ENCODE measurements at regions not wholly inside any gene's neighbourhood (a gene's known extent, or its start where the extent isn't known, plus 50 kb on each side); places are given as distances from the start of the nearest gene placed in this dataset.

- H3K27me3 ChIP-seq (replicated peaks; ENCODE audit: control insufficient read depth, insufficient read depth, low read length) = peaks cover 3% of the 10 kb centered on the region
- no peak overlapping the region for H3K4me3 ChIP-seq (ENCODE audit: low read length)
- H3K36me3 ChIP-seq (ENCODE audit: control insufficient read depth, insufficient read depth, low read length, severe bottlenecking) = no peaks in the 10 kb centered on the region
- no peak for DNase-seq (ENCODE audit: low read depth)
- H3K4me1 ChIP-seq (ENCODE audit: control insufficient read depth, insufficient read depth, low read length) = peaks cover 10% of the 10 kb centered on the region
- H3K9me3 ChIP-seq (ENCODE audit: control insufficient read depth, low read length) = no peaks in the 10 kb centered on the region
- no peak overlapping the region for H3K9ac ChIP-seq (ENCODE audit: low read length)
Observed at GRCh38 chr9:95742821-95743220, 132.7 kb upstream of the ERCC6L2 start.

- H3K27me3 ChIP-seq (replicated peaks; ENCODE audit: control insufficient read depth, insufficient read depth, low read length) = peaks cover 3% of the 10 kb centered on the region
- H3K4me1 ChIP-seq (ENCODE audit: control insufficient read depth, insufficient read depth, low read length) = peaks cover 10% of the 10 kb centered on the region
- no peaks in the 10 kb centered on the region for H3K9me3 ChIP-seq (ENCODE audit: control insufficient read depth, low read length)
- H3K36me3 ChIP-seq (ENCODE audit: control insufficient read depth, insufficient read depth, low read length, severe bottlenecking) = no peaks in the 10 kb centered on the region
- H3K9ac ChIP-seq (ENCODE audit: low read length) = no peak overlapping the region
- no peak overlapping the region for H3K4me3 ChIP-seq (ENCODE audit: low read length)
- DNase-seq (ENCODE audit: low read depth) = peak; percentile 10
Observed at GRCh38 chr9:95741631-95742030, 133.9 kb upstream of the ERCC6L2 start.

- Histone ChIP-seq H3K9ac (ENCODE audit: low read length) (no peak overlapping the region), H3K4me1 (ENCODE audit: control insufficient read depth, insufficient read depth, low read length) (peaks cover 10% of the 10 kb centered on the region), H3K36me3 (ENCODE audit: control insufficient read depth, insufficient read depth, low read length, severe bottlenecking) (no peaks in the 10 kb centered on the region), H3K9me3 (ENCODE audit: control insufficient read depth, low read length) (no peaks in the 10 kb centered on the region), H3K27me3 (replicated peaks; ENCODE audit: control insufficient read depth, insufficient read depth, low read length) (peaks cover 8% of the 10 kb centered on the region), H3K4me3 (ENCODE audit: low read length) (no peak overlapping the region)
- no peak for DNase-seq (ENCODE audit: low read depth)
Observed at GRCh38 chr9:95740217-95741004, 135.1 kb upstream of the ERCC6L2 start.

- Histone ChIP-seq H3K9ac (ENCODE audit: low read length) (no peak overlapping the region), H3K36me3 (ENCODE audit: control insufficient read depth, insufficient read depth, low read length, severe bottlenecking) (no peaks in the 10 kb centered on the region)
- DNase-seq (ENCODE audit: low read depth) = no peak
Observed at GRCh38 chr9:95738438-95738837, 137.1 kb upstream of the ERCC6L2 start.

GRCh38 chr9:95736891-95737522, 138.5 kb upstream of the ERCC6L2 start:
- DNase-seq (ENCODE audit: low read depth) = no peak
- H3K27me3 ChIP-seq (replicated peaks; ENCODE audit: control insufficient read depth, insufficient read depth, low read length) = peaks cover 22% of the 10 kb centered on the region
- H3K36me3 ChIP-seq (ENCODE audit: control insufficient read depth, insufficient read depth, low read length, severe bottlenecking) = no peaks in the 10 kb centered on the region
- H3K9me3 ChIP-seq (ENCODE audit: control insufficient read depth, low read length) = no peaks in the 10 kb centered on the region
- H3K4me1 ChIP-seq (ENCODE audit: control insufficient read depth, insufficient read depth, low read length) = peaks cover 8% of the 10 kb centered on the region
- no peak overlapping the region for H3K9ac ChIP-seq (ENCODE audit: low read length)
- no peak overlapping the region for H3K4me3 ChIP-seq (ENCODE audit: low read length)

More at GRCh38 chr9:95738438-95738837, 137.1 kb upstream of the ERCC6L2 start:
- Histone ChIP-seq H3K27me3 (replicated peaks; ENCODE audit: control insufficient read depth, insufficient read depth, low read length) (peaks cover 22% of the 10 kb centered on the region), H3K4me1 (ENCODE audit: control insufficient read depth, insufficient read depth, low read length) (peaks cover 10% of the 10 kb centered on the region), H3K9me3 (ENCODE audit: control insufficient read depth, low read length) (no peaks in the 10 kb centered on the region), H3K4me3 (ENCODE audit: low read length) (no peak overlapping the region)

GRCh38 chr9:95736370-95736769, 139.1 kb upstream of the ERCC6L2 start:
- Histone ChIP-seq H3K4me3 (ENCODE audit: low read length) (no peak overlapping the region), H3K36me3 (ENCODE audit: control insufficient read depth, insufficient read depth, low read length, severe bottlenecking) (no peaks in the 10 kb centered on the region), H3K9me3 (ENCODE audit: control insufficient read depth, low read length) (no peaks in the 10 kb centered on the region), H3K27me3 (replicated peaks; ENCODE audit: control insufficient read depth, insufficient read depth, low read length) (peaks cover 22% of the 10 kb centered on the region), H3K4me1 (ENCODE audit: control insufficient read depth, insufficient read depth, low read length) (peaks cover 2% of the 10 kb centered on the region), H3K9ac (ENCODE audit: low read length) (no peak overlapping the region)
- DNase-seq (ENCODE audit: low read depth) = no peak

- H3K9ac ChIP-seq (ENCODE audit: low read length) = no peak overlapping the region
- no peaks in the 10 kb centered on the region for H3K9me3 ChIP-seq (ENCODE audit: control insufficient read depth, low read length)
- no peak overlapping the region for H3K4me3 ChIP-seq (ENCODE audit: low read length)
- peaks cover 26% of the 10 kb centered on the region for H3K27me3 ChIP-seq (replicated peaks; ENCODE audit: control insufficient read depth, insufficient read depth, low read length)
- DNase-seq (ENCODE audit: low read depth) = no peak
- H3K4me1 ChIP-seq (ENCODE audit: control insufficient read depth, insufficient read depth, low read length) = no peaks in the 10 kb centered on the region
- H3K36me3 ChIP-seq (ENCODE audit: control insufficient read depth, insufficient read depth, low read length, severe bottlenecking) = no peaks in the 10 kb centered on the region
Observed at GRCh38 chr9:95735701-95736100, 139.8 kb upstream of the ERCC6L2 start.

GRCh38 chr9:95733741-95734666, 141.5 kb upstream of the ERCC6L2 start:
- H3K4me1 ChIP-seq (ENCODE audit: control insufficient read depth, insufficient read depth, low read length) = no peaks in the 10 kb centered on the region
- no peak overlapping the region for H3K4me3 ChIP-seq (ENCODE audit: low read length)
- H3K9ac ChIP-seq (ENCODE audit: low read length) = no peak overlapping the region

GRCh38 chr9:95732802-95733688, 142.4 kb upstream of the ERCC6L2 start:
- H3K4me1 ChIP-seq (ENCODE audit: control insufficient read depth, insufficient read depth, low read length) = no peaks in the 10 kb centered on the region
- no peak overlapping the region for H3K9ac ChIP-seq (ENCODE audit: low read length)
- H3K27me3 ChIP-seq (replicated peaks; ENCODE audit: control insufficient read depth, insufficient read depth, low read length) = peaks cover 26% of the 10 kb centered on the region
- H3K36me3 ChIP-seq (ENCODE audit: control insufficient read depth, insufficient read depth, low read length, severe bottlenecking) = no peaks in the 10 kb centered on the region
- DNase-seq (ENCODE audit: low read depth) = no peak
- H3K4me3 ChIP-seq (ENCODE audit: low read length) = no peak overlapping the region
- H3K9me3 ChIP-seq (ENCODE audit: control insufficient read depth, low read length) = no peaks in the 10 kb centered on the region

More at GRCh38 chr9:95733741-95734666, 141.5 kb upstream of the ERCC6L2 start:
- H3K36me3 ChIP-seq (ENCODE audit: control insufficient read depth, insufficient read depth, low read length, severe bottlenecking) = no peaks in the 10 kb centered on the region
- H3K27me3 ChIP-seq (replicated peaks; ENCODE audit: control insufficient read depth, insufficient read depth, low read length) = peaks cover 26% of the 10 kb centered on the region
- no peaks in the 10 kb centered on the region for H3K9me3 ChIP-seq (ENCODE audit: control insufficient read depth, low read length)
- DNase-seq (ENCODE audit: low read depth) = no peak

- no peaks in the 10 kb centered on the region for H3K36me3 ChIP-seq (ENCODE audit: control insufficient read depth, insufficient read depth, low read length, severe bottlenecking)
- H3K9ac ChIP-seq (ENCODE audit: low read length) = no peak overlapping the region
- DNase-seq (ENCODE audit: low read depth) = no peak
Observed at GRCh38 chr9:95731876-95732275, 143.6 kb upstream of the ERCC6L2 start.

More at GRCh38 chr9:95731876-95732275, 143.6 kb upstream of the ERCC6L2 start:
- Histone ChIP-seq H3K4me1 (ENCODE audit: control insufficient read depth, insufficient read depth, low read length) (no peaks in the 10 kb centered on the region), H3K4me3 (ENCODE audit: low read length) (no peak overlapping the region), H3K27me3 (replicated peaks; ENCODE audit: control insufficient read depth, insufficient read depth, low read length) (peaks cover 26% of the 10 kb centered on the region), H3K9me3 (ENCODE audit: control insufficient read depth, low read length) (no peaks in the 10 kb centered on the region)
